ENCODE measurements at regions not wholly inside any gene's neighbourhood (a gene's known extent, or its start where the extent isn't known, plus 50 kb on each side); places are given as distances from the start of the nearest gene placed in this dataset.

DNA sequence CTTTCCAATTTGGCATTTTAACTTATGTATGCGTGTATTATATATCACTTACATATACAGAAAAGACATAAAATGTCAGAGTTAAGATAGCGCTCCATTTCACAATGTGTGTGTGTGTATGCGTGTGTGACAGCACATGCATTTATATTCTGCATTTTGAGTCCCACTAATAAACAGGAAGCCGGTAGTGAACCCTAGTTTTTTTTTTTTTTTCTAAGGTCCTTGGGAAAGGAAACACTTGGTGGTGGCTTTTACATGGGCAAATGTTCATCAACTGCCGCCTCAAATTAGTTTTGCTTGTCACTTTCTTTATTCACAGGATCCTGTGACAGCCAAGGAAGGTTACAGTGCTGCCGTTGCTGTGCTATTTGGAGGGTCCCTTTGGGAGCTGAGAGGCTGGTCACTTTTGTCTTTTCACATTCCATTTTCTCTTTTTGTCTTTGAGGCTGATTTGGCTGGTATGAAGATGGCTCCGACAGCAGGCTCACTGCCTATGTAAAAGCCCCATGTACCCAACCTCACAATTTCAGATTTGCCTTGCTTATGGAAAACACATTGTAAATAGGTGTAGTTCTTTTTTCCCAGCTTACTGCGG lies 298.9 kb downstream of the CSNK1G3 start:
- no peak for DNase-seq (ENCODE audit: low spot score in 2 of 2)
- TF ChIP-seq, protein P1, sequence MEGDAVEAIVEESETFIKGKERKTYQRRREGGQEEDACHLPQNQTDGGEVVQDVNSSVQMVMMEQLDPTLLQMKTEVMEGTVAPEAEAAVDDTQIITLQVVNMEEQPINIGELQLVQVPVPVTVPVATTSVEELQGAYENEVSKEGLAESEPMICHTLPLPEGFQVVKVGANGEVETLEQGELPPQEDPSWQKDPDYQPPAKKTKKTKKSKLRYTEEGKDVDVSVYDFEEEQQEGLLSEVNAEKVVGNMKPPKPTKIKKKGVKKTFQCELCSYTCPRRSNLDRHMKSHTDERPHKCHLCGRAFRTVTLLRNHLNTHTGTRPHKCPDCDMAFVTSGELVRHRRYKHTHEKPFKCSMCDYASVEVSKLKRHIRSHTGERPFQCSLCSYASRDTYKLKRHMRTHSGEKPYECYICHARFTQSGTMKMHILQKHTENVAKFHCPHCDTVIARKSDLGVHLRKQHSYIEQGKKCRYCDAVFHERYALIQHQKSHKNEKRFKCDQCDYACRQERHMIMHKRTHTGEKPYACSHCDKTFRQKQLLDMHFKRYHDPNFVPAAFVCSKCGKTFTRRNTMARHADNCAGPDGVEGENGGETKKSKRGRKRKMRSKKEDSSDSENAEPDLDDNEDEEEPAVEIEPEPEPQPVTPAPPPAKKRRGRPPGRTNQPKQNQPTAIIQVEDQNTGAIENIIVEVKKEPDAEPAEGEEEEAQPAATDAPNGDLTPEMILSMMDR (IDR thresholded peaks at IDR 0.05), result no peak
- no peak for TF ChIP-seq POLR2A (IDR thresholded peaks at IDR 0.05)
- H3K4me3 ChIP-seq (ENCODE audit: low read depth, poor library complexity, severe bottlenecking), result no peak overlapping the region
- intact Hi-C loops (cut with DNase I; ENCODE audit: low total_unique reads), result no loop called here
- 86 to 90% methylated on average over 8 of the region's 8 CpGs for WGBS, 2 donors

DNA sequence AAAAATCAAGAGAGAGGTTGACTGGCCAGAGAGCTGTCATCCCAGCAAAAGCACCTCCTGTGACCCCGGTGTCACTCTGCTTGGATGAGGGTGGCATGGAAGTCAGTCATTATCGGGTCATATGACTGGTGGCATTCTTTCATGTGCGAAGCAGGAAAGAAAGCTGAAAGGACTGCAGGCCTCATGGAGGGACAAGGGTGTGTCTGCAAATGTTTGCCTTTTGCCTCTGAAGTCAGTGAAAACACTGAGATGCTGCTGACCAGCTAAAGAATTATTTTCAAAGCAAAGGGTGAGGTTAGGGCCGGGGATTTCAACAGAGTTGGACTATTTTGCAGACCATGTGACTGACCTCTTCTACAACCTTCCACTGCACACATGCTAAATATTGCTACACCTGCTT lies 298.3 kb downstream of the CSNK1G3 start:
- TF ChIP-seq, protein P1 (IDR thresholded peaks at IDR 0.05), result no peak
- TF ChIP-seq POLR2A (IDR thresholded peaks at IDR 0.05), result no peak
- no peak overlapping the region for H3K4me3 ChIP-seq (ENCODE audit: low read depth, poor library complexity, severe bottlenecking)
- WGBS, 2 donors, result 33 to 37% methylated on average over 4 of the region's 4 CpGs
- intact Hi-C loops (cut with DNase I; ENCODE audit: low total_unique reads), result no loop called here
- no peak for DNase-seq (ENCODE audit: low spot score in 2 of 2)

DNA sequence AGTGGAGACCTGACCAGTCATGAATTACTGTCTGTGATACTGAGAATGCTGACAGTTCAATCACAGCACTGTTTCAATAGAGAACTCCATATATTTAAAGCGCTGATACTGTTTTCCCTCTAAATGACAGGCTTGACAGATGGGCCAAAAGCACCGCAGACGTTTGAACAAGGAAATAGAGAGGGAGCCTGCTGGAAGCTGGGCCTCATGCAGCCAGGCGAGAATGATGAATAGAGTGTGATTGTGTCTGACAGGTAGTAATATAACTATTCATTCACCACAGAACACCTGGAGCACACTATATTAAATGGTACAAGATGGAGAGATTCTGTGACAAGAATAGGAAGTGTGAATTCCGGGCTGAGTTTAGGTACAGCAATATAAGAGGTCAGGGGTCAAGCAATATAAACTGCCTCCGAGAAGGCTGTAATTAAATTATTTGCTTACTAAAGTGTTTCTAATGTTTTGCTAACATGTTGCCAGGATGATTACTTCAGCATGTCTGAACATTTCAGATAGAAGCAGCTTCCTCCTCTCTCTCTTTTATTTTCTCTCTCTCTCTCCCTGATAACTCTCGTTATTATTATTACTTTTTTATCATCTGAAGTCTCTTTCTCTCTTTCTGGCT lies 297.7 kb downstream of the CSNK1G3 start:
- 27 to 30% methylated on average over 7 of the region's 7 CpGs for WGBS, 2 donors

DNA sequence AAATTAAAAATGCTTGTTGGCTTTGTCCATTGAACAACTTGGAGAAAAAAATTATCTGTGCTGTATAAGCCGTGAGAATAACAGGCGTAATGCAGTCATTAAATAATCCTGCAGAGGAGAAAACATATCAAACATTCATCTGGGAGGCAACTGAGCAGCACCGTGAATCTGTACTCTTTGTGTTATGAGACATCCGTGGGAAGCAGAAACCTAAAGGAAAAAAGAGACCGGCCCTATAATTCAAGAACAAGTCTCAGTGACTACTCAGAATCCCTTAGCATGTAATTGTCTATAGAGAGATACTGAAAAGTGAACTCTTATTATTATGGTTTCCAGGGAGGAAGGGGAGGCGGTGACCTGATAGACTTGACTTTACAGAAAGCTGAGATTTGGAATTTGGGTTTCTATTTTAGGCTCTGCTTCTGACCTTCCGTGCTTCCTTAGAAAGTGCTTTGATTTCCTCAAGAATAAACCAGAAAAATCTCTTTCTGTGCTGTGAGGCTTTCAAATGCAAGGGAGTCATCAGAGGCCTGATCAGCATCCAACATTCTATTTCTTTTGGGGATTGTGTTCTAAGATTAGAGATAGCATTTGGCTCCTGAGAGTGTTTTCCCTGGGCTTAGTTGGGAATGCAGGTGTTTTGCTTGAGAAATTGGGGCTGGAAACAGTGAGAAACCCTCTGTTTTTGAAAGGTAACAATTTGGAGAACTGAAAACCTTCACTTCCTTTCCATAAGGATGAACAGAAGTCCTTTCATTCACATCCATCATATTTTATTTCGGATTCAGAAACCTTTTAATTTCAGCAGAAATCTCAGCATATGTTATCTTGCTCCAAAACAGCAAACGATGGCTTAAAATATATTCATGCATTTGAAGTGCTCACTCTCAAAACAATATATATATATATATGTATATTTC lies 296.7 kb downstream of the CSNK1G3 start:
- TF ChIP-seq POLR2A (IDR thresholded peaks at IDR 0.05), result no peak
- TF ChIP-seq, protein P1 (IDR thresholded peaks at IDR 0.05), result no peak
- H3K4me3 ChIP-seq (ENCODE audit: low read depth, poor library complexity, severe bottlenecking), result no peak overlapping the region
- intact Hi-C loops (cut with DNase I; ENCODE audit: low total_unique reads), result no loop called here
- DNase-seq (ENCODE audit: low spot score in 2 of 2), result no peak
- whole genome bisulfite sequencing, 2 donors, result 77 to 79% methylated on average over 9 of the region's 9 CpGs

More for the DNA sequence above, 297.7 kb downstream of the CSNK1G3 start:
- no peak overlapping the region for H3K4me3 ChIP-seq (ENCODE audit: low read depth, poor library complexity, severe bottlenecking)
- no peak for DNase-seq (ENCODE audit: low spot score in 2 of 2)
- intact Hi-C loops (cut with DNase I; ENCODE audit: low total_unique reads), result no loop called here
- no peak for TF ChIP-seq POLR2A (IDR thresholded peaks at IDR 0.05)
- TF ChIP-seq, protein P1 (IDR thresholded peaks at IDR 0.05), result no peak

DNA sequence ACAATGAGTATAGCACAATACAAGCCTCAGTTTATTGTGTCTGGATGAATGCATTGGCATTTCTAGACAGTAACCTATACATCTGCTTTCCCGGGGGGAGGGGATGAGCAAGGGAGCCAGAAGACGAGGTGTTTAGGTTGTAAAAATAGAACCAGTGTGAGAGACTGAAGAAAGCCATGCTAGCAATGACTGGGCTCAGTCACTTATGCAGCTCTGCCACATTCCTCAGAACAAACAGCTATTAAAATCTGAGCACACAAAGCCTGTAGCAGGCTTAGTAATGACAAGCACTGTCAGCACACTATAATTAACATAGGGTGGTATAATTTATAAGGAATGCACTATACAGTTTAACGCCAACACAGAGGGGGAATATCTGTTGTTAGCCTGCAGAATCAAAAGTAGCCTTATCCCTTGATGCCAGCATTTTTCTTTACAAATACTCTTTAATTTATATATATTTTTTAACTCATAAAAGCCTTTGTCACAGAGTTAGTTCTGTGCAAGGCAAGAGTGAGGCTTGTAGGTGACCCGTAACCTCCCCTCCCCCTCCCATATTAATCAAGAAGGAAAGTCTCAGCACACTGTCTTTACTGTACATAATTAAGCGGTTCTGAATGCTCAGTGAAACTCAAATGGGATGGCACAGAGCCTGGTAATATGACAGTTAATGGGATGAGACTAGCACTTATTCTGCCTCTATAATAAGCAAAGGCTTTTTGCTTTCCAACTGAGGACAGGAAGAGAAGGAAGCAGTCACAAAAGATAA lies 295.4 kb downstream of the CSNK1G3 start:
- TF ChIP-seq, protein P1 (IDR thresholded peaks at IDR 0.05), result no peak
- no peak for TF ChIP-seq POLR2A (IDR thresholded peaks at IDR 0.05)
- intact Hi-C loops (cut with DNase I; ENCODE audit: low total_unique reads), result no loop called here
- no peak for DNase-seq (ENCODE audit: low spot score in 2 of 2)
- H3K4me3 ChIP-seq (ENCODE audit: low read depth, poor library complexity, severe bottlenecking), result no peak overlapping the region
- 32 to 39% methylated on average over 5 of the region's 5 CpGs for WGBS, 2 donors

Measured in lower leg skin (tissue), 4 donors.